GM12891 (cell line): ENCODE measurements at regions not wholly inside any gene's neighbourhood (a gene's known extent, or its start where the extent isn't known, plus 50 kb on each side); places are given as distances from the start of the nearest gene placed in this dataset.

Experiments used
- POLR2A ChIP-seq: IDR thresholded peaks from 2 replicates; pipeline ENCODE4 v1.6.1; 2011; ENCODE audit warnings: low read depth, low read length, control low read depth
- POLR2AphosphoS5 ChIP-seq: IDR thresholded peaks from 2 replicates; pipeline ENCODE4 v1.6.1; 2011; ENCODE audit warnings: low read depth, low read length, control low read depth
- TAF1 ChIP-seq: IDR thresholded peaks from 2 replicates; pipeline ENCODE4 v1.6.1; 2011; ENCODE audit warnings: low read depth, low read length, control low read depth

GRCh38 chr7:16348251-16348650 lies 73.1 kb downstream of the CRPPA start:
- TF ChIP-seq POLR2A: no peak
- no peak for TF ChIP-seq TAF1
- TF ChIP-seq POLR2AphosphoS5: no peak
